ENCODE measurements at regions not wholly inside any gene's neighbourhood (a gene's known extent, or its start where the extent isn't known, plus 50 kb on each side); places are given as distances from the start of the nearest gene placed in this dataset.

DNA sequence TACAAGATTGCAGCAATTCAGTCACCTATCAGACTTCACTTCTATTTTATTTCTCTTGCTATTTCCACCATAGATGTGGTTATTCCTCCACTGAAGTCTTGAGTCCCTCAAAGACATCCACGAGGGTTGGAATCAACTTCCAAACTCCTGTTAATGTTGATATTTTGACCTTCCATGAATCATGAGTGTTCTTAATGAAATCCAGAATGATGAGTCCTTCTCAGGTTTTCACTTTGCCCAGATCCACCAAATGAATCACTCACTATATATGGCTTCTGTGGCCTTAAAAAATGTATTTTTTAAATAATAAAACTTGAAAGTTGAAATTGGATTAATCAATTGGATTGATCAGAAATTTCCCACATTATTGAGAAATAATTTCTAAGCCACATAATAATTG lies 1821.0 kb downstream of the EFNA5 start:
- DNase-seq, result no peak

DNA sequence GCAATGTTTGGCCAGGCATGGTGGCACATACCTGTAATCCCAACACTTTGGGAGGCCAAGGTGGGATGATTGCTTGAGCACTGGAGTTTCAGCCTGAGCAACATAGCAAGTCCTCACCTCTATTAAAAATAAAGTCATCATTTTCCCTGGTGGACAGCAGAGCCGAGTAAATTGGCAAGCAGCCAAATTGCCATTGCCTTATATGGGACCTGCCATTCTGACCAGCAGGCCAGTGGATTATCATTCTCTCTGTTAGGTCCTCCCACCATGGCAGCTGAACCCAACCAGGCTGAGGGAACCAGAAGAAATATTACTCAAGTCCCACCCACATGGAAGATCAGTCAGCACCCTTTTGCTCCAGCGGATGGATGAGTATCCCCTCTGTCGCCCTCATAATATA lies 1829.9 kb downstream of the EFNA5 start:
- no peak for DNase-seq

DNA sequence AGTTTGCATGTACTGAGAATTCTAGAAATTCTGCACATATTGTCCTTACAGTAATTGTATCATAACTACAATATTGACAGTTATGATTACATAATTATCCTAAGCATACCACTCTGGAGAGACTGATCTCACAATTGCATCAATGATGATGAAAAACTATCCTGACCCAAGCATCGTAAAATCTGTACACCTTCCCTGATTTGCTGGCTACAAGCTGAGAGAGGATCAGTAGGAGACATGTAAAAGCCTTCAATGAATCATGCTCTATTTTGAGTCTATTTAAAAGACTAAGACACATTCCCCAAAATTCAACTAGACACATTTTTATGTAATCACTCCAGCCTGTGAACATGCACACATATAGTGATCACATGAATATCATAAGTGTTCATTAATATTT lies 1833.8 kb downstream of the EFNA5 start:
- no peak for DNase-seq

DNA sequence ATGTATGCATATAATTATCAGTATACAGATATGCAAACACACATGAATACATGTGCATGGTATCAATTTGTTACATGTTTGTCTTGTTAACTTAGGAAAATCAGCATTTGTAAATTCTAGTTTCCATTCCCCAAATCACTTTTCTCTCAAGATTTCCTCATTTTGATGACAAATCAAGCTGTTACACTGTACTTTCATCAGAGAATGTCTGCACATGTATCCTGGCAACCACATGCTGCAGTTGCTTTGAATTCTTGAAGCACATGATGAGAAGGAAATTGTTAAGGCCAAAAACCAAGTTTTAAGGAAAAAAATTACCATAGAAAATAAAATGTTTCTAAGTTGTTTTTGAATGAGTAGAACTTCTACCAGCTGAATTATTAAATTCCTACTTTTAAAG lies 1834.5 kb downstream of the EFNA5 start:
- DNase-seq, result no peak

DNA sequence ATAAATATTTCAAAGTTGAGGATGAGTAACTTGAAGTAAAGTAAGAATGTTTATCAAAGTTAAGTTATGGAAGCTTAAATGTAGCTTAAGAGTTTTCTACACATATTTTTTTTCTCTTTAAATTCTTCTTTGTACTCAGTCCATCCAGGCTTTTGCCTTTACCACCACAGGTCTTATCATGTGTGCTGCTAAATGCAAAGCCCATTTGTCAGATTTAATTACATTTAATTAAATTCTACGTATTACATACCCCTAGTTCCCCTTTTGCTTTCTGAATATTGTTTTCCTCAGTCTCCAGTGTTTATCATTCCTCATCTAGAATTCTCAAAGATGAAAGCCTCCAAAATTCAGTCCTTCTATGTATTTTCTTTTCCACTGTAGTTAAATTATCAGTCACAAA lies 1841.9 kb downstream of the EFNA5 start:
- no peak for DNase-seq

DNA sequence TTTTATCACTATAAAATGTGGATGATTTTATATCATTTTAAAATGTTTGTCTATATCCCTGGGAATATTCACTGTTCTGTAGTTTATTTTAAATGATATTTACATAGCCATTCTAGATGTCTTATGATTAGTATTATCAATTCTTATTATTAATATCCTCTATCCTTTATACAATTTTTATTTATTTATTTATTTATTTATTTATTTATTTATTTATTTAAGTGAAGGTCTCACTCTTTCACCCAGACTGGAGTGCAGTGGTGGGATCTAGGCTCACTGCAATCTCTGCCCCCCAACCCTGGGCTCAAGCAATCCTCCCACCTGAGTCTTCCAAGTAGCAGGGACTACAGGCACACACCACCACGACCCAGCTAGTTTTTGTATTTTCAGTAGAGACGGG lies 1848.9 kb downstream of the EFNA5 start:
- no peak for DNase-seq

DNA sequence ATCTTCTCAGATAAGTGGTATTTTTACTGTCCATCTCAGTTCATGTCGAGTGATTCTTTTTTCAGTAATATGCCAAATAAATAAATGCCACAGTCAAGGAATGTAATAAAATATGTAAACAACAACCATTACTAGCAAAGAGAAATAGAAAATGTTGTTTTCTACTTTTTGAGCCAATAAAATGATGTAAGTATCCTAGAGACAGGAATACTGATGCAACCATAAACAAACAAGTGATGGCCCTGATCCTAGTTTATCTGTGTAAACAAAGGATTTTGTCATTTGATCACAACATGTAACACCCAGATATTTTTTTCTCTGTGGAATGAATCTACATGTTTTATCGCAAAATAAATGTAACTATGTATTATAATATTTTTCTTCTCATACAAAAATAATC lies 1852.8 kb downstream of the EFNA5 start:
- DNase-seq, result no peak

DNA sequence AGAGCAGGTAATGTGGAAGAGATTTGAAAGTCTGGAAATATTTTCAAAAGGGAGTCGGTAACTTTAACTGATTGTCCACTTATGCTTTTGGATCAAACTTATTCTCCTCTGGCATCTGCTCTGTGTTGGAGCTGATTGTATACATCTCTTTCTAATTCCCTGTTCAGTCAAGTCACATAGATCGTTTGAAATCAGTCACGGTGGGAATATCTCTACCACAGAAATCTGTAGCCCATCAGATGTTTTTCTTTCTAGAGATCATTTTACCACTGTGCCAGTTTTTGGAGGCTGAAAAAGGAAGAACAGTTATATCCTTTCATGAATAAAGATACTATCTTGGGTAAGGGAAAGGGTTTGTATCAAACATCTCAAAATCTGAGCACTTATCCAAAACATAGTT lies 1853.3 kb downstream of the EFNA5 start:
- no peak for DNase-seq

DNA sequence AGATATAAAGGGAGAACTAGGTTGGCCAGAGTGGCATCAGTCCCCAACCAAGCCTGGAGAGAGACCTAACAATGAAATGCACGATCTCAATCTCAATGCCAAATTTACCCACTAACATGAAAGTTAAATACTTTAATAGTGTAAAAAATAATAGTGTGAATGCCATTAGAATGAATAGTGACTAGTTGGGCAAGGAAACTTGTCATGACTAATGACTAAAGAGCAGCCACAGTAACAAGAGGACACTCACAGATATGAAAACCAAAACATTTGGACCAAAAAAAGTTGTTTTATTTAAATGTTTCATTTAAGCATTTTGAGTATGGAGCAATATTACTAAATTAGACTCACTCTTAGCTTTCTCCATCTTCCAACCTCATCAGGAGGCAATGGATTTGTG lies 1853.8 kb downstream of the EFNA5 start:
- DNase-seq, result no peak

DNA sequence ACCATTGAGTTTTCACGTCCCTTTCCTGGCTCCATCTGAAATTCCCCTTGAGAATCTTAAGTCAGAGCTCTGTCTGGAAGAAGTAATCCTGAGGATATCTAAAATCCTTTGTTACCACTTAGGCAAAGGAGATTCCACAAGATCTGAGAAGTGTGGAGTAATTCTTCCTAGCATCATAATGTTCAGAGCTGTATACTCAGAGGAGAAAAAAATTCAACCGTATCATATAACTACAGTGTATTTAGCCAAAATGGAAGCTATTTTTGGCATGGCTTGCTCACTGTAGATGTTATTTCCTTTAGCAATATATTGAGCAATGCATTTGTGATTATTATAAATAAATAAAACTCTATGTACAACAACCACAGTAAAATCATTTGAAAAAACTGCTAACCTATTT lies 1858.4 kb downstream of the EFNA5 start:
- DNase-seq, result peak; percentile 10

DNA sequence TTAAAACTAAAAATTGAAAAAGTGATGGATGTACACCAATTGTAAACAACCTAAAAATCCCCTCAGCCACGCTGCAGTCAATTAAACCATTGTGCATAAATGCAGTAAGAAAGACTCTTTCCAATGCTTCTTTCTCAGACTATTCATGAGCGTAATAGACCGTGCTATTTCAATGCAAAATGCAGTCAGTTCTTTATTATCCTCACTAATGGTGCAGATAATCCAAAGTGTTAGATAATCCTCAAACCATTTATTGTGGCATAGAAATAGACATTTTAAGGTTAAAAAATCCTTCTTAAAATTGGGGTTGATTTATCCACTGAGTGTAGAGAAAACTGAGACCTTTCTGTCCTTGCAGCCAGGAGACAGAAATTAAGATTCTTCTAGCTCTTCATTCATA lies 1862.8 kb downstream of the EFNA5 start:
- DNase-seq, result no peak

DNA sequence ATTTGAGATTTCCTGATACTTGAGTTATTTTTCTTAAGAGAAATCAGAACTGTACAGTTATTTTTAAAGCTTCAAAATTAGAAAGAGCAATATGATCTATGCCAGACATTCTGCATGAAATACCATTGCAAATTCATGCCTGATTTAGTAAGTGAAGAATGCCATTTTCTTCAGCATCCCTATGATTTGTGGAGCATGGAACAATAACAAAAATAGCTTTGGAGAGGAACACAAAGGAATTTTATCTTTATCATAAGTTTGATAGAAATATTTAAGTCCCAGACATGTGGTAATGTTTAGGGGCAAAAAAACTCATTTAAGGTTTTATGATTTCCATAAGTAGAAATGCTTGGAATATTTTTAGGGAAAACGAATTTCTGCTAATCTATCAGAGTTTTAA lies 1863.4 kb downstream of the EFNA5 start:
- DNase-seq, result no peak

DNA sequence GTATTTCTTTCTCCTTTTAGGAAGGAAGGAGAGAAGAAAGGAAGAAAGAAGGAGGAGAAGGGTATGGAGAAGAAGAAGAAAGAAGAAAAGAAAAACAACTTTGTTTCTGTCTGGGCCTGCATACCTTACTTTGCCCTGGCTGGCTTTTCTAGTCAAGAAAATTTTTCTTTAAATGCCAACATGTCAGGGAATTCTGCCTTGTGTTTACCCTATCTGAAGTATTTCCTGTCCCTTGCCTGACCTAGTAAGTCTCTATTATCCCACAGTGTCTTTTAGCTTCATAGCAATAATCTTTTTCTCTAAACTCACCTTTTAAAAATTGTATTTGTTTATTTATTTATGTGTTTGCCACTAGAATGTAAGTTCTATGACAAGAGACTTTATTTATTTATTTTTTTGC lies 1864.1 kb downstream of the EFNA5 start:
- DNase-seq, result no peak

DNA sequence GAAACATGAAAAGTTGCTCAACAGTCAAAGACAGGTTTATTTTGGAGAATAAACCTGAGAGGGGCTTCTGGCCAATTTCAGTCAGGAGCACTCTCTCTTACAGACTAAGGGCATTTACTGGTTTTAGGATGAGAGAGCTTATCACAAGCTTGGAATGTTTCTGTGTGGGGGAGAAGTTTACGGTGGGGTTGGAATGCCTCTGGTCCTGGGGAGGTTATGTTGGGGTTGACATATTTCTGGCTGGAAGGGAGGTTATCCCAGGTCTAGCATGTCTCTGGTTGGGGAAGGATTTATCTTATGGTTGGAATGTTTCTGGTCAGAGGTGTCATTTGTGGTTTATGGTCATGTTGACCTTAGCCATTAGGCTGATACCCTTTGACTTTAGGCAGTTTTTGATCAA lies 1867.3 kb downstream of the EFNA5 start:
- no peak for DNase-seq

DNA sequence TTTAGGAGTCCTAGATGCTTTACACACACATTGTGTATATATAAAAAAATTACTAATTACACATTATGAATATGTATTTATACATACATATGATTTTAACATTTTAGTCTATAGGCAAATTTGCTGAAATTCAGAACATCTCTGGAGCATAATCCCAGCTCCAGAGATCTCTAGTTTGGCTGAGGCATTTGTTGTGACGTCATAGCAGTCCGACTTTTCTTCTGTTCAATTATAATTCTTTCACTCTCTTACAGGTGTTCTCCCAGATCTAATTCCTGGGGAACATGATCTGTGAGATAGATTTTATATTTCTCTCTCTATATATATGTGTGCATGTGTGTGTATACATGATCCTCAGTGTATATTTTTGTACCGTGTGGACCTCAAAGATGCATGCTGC lies 1876.2 kb downstream of the EFNA5 start:
- no peak for DNase-seq

DNA sequence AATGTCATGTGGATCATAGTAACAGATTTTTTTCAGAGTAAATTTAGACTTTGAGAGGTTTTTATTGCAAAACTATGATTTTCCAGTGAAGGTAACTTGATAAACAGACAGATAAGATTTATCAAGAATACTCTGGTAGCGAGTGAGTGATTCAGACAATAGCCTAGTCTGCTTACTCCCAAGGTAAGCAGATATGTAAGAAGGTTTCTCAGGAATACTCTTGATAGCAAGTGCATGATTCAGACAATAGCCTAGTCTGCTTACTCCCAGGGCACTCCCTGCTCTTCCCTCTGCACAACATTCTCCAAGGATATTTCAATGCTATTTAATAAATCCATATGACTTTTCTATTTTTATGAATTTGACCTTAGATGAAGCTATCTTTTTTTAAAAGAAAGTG lies 1881.5 kb downstream of the EFNA5 start:
- no peak for DNase-seq

DNA sequence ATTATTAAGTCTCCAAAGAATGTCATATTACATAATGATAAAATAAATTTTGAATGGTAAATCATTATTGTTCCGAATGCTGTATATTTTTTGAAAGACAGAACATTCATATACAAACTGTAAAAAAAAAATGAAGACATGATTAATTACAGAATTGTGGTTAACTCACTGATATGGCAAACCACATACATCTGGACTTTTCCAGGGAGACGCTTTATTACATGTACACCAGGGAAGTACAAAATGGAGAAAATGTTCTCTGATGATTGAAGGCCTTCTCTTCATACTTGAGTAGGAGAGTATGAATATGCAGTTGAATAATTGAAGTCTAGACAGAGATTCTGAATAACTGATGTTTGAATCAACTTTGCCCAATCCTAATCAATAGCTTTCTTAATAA lies 1886.9 kb downstream of the EFNA5 start:
- DNase-seq, result no peak

DNA sequence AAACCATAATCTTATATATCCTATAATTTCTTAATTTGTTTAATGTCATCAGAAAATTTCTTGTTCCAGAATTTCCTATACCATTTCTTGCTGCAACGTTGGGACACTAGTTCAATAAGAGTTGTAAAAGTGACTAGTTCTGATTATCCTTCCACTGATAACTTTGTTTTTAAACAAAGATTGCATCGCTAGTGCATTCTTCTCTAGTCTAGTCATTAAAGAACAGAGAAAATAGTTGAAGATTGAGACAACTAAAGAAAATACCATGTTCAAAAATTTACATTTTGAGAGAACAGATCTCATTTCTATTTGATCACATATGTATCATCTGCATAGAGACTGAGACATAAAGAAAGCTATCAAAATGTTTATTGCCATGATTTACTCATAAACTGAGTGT lies 1888.2 kb downstream of the EFNA5 start:
- no peak for DNase-seq

DNA sequence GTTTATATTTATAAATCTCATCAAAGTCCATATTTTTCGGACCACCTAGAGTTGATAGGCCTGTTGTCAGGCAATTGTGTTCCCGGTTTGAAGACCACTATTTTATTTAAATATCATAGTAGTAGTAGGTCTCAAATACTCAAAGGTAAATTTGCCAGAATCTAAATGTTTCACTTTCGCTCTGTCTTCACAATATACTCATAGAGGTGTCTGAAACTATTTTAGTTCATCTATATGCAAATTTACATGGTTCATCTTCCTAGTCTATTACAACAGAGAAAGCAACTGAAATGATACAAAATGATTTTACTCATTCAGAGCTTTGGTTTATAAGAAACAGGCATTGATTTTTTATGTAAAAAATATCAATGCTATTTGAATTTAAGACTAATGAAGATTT lies 1897.5 kb downstream of the EFNA5 start:
- DNase-seq, result no peak

DNA sequence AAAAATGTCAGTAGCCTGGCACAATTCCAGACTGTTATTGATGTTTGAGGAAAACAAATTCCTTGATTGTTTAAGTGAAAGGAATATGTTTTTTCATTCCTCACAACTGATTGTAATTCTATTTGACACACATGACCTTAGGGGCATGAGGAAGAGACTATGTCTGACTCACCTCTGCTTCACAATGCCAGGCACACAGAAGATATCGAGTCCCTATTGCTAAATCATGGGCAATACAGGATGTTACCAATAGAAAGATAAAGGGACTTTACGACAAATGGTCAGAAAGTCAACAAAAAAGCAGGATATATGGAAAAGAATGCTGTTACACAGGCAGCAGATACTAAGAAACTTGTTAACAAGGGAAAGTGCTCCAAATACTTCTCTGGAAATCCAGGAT lies 1903.5 kb downstream of the EFNA5 start:
- no peak for DNase-seq

DNA sequence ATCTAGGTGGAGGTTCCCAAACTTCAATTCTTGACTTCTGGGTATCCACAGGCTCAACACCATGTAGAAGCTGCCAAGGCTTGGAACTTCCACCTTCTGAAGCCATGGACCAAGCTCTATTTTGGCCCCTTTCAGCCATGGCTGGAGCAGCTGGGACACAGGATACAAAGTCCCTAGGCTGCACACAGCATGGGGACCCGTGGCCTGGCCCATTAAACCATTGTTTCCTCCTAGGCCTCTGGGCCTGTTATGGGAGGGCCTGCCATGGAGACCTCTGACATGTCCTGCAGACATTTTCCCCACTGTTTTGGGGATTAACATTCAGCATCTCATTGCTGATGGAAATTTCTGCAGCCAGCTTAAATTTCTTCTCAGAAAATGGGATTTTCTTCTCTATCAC lies 1908.0 kb downstream of the EFNA5 start:
- no peak for DNase-seq

DNA sequence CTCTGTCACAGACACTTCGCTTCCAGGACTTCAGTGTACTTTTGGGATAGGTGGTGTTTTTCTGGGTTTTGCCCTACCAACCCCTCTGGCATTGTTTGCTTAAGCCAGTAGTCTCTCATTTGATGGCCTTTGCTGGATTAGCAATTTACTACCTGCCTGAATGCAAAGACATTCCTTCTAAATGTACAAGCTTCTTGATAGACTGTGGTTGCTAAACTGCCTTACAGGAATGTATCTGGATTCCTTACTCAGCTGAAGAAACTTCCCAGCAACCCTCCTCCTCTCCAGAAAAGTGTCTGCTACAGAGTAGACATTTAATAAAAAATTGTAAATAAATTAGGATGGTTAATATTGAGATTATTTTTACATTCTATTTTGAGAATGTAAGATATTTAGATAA lies 1916.7 kb downstream of the EFNA5 start:
- no peak for DNase-seq

DNA sequence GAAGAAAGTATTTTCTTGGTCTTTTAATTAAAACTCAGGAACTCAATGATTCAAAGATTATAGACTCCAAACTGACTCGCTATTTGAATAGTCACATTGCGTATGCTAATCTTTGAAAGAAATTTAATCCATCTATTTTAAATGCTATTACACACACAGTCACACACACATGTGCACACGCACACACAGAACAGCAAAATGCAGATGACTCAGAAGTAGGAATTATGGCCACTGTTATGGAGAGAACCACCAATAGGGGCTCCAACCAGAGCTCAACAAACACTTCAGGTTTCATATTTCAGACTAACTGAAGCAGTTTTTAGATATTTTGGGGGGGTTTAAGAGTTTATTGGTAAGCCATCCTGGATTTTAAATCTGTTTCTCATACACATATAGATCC lies 1917.9 kb downstream of the EFNA5 start:
- DNase-seq, result no peak

DNA sequence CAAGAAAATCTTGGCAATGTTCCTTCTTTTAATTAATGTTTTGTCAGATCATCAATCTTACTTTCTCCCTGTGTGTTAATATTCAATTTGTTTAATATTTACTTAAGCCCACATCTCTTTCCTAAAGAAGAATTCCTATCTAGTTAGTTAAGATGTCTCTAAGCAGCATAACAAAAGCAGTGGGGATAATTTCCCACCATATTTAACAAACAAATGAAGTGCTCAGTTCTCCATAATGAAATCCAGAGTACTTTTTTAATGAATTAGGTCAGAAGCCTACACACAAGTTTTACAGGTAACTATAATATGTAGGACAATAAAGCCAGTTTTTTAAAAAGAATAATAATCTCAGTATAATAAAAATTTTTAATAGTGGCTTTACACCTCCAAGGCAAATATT lies 1918.8 kb downstream of the EFNA5 start:
- no peak for DNase-seq

DNA sequence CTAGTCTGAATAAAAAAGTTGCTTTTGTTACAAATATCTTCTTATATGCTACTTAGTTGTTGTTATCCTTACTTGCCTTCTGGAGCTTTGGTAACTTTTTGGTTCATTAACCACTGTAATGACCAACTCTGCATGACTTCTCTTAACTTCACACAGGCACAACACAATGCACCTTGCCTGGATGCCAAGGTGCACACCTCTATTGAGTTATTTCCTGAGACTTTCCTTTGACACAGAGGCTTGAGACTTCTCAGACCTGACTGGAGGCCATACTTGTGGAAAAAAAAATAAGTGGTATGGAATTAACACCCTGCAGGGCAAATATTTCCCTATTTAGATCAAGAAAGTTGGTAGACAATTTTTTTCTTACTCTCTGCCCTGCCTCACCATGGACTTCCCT lies 1925.6 kb downstream of the EFNA5 start:
- no peak for DNase-seq

DNA sequence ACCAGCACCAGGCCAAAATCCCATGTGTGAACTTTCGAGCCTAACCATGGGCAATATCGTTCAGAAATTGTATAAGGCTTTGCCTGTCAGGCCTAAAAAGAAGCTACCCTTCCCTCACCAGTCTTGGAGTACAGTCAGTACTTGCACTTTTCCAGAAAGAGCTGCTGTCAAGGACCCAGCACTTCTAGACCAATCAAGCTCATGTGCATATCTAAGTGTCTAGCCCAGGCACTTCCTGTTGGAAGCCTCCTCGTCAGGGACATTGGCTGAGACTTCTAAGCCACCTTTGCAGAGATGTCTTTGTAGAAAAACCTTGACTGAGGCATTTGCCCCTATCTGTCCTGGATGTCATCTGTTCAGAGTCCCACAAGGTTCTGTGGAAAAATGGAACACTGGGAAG lies 1930.5 kb downstream of the EFNA5 start:
- DNase-seq, result no peak

DNA sequence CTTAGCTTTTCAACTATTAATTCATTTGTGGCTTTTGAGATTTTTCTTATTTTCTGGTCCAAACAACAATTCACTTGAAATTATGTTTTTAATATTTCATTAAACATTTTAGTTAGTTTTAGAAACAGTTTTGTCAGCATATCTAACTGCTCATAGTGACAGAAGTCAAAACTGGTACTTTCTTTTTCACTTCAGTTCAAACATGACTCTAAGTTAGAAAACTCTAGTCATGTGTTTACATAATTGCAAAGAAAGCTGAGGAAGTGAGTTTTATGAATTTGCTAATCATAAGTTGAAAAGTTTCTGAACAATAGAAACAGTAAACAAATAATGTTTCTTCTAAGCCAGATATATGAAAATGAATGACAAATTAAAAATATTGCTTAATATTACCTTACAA lies 1931.0 kb downstream of the EFNA5 start:
- DNase-seq, result no peak
